HG03457 (cell line): ENCODE measurements at regions not wholly inside any gene's neighbourhood (a gene's known extent, or its start where the extent isn't known, plus 50 kb on each side); places are given as distances from the start of the nearest gene placed in this dataset.

Experiments used
- ATAC-seq: cut with Tn5 transposase; IDR thresholded peaks from one replicate; pipeline ENCODE4 v1.9.1; 2021; ENCODE audit warnings: moderate number of reproducible peaks; ENCODE audit not compliant: unreplicated experiment

GRCh38 chr20:50455656-50456451 lies 54.3 kb upstream of the PTPN1 start:
- ATAC-seq: no peak

- ATAC-seq: no peak
Measured at GRCh38 chr20:50456452-50457324, 53.5 kb upstream of the PTPN1 start.

- ATAC-seq: no peak
Measured at GRCh38 chr20:50459124-50459918, 50.9 kb upstream of the PTPN1 start.

GRCh38 chr20:50460115-50460607 lies 50.0 kb upstream of the PTPN1 start:
- ATAC-seq: no peak
